Kidney (tissue), 13 donors: ENCODE measurements at regions not wholly inside any gene's neighbourhood (a gene's known extent, or its start where the extent isn't known, plus 50 kb on each side); places are given as distances from the start of the nearest gene placed in this dataset.

Experiments
- DNase-seq, 5 donors: peaks; one replicate each; pipeline ENCODE4 v3.0.0-alpha.2; 2013 to 2020
- FAIRE-seq: peaks from 2 replicates; lab custom pipeline; 2012; peaks lifted over from hg19 to GRCh38; lab: Jason Lieb, UNC
- H3K27ac ChIP-seq, 2 donors: one replicate each; pipeline ENCODE4 v1.7.0; 2013; ENCODE audit warnings: low read depth in 2 of 2, low read length in 2 of 2, inconsistent platforms in 1 of 2
- H3K27me3 ChIP-seq: one replicate; pipeline ENCODE4 v1.7.1; 2013; ENCODE audit warnings: low read length, inconsistent platforms; ENCODE audit not compliant: control insufficient read depth, insufficient read depth
- H3K36me3 ChIP-seq, 3 donors: one replicate each; pipeline versions ENCODE4 v1.7.0 to v1.7.1; 2013; ENCODE audit warnings: low read length in 3 of 3, control low read depth in 1 of 3, inconsistent platforms in 1 of 3; ENCODE audit not compliant: insufficient read depth in 3 of 3, control insufficient read depth in 2 of 3
- H3K4me1 ChIP-seq, 3 donors: one replicate each; pipeline versions ENCODE4 v1.7.0 to v1.7.1; 2013; ENCODE audit warnings: low read length in 3 of 3, inconsistent platforms in 1 of 3, low read depth in 1 of 3; ENCODE audit not compliant: control insufficient read depth in 2 of 3, insufficient read depth in 2 of 3
- H3K4me3 ChIP-seq, 3 donors: one replicate each; pipeline versions ENCODE4 v1.7.0 to v1.8.1; 2013; ENCODE audit warnings: low read length in 3 of 3, control low read depth in 1 of 3, inconsistent platforms in 1 of 3
- H3K9ac ChIP-seq, 3 donors: one replicate each; pipeline versions ENCODE4 v1.7.0 to v1.7.1; 2013; ENCODE audit warnings: low read length in 3 of 3, control low read depth in 1 of 3, inconsistent platforms in 1 of 3
- H3K9me3 ChIP-seq, 3 donors: one replicate each; pipeline versions ENCODE4 v1.7.0 to v1.7.1; 2013; ENCODE audit warnings: low read length in 3 of 3, control low read depth in 1 of 3, inconsistent platforms in 1 of 3; ENCODE audit not compliant: control insufficient read depth in 2 of 3, insufficient read depth in 1 of 3
- intact Hi-C: fragments of 100-400 bp; cut with DNase I; formaldehyde crosslinking; loops from one replicate; pipeline ENCODE4 v1.11.1; 2022
- TF ChIP-seq, protein P1 (sequence below): IDR thresholded peaks from 3 replicates; pipeline ENCODE4 v1.5.1; 2012; ENCODE audit warnings: mild to moderate bottlenecking, moderate library complexity, borderline replicate concordance; ENCODE audit not compliant: insufficient read depth; ENCODE audit errors: extremely low read depth
- donor health status: control.
- donor health status: control.
- donor health status: control.
- donor health status: control.
- donor health status: control.
- donor health status: DM: yes; HTN: yes; CAD: no.
- donor health status: Normal renal cell carcinoma (clear cell type).

DNA sequence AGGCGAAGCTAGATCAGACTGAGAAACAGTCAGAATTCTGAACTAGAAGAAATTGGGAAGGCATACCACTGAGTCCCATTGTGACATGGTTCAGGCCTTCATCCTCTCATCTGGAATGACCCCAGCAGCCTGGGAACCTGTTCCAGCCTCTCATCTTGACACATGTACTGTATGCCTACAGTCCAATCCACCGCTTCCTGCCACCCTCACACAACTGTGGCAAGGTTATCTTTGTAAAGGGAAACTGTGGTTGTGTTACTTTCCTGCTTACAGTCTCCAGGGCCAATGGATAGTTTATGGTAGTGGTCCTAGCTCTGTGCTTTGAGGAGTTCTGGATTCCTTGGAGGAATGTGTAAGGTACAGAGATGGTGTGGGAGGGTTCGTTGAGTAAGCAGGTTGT is 296.9 kb upstream of the TRIB2 start:
- DNase-seq: no peak
- FAIRE-seq: no peak
- TF ChIP-seq, protein P1, sequence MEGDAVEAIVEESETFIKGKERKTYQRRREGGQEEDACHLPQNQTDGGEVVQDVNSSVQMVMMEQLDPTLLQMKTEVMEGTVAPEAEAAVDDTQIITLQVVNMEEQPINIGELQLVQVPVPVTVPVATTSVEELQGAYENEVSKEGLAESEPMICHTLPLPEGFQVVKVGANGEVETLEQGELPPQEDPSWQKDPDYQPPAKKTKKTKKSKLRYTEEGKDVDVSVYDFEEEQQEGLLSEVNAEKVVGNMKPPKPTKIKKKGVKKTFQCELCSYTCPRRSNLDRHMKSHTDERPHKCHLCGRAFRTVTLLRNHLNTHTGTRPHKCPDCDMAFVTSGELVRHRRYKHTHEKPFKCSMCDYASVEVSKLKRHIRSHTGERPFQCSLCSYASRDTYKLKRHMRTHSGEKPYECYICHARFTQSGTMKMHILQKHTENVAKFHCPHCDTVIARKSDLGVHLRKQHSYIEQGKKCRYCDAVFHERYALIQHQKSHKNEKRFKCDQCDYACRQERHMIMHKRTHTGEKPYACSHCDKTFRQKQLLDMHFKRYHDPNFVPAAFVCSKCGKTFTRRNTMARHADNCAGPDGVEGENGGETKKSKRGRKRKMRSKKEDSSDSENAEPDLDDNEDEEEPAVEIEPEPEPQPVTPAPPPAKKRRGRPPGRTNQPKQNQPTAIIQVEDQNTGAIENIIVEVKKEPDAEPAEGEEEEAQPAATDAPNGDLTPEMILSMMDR: no peak
- no peak overlapping the region for H3K4me3 ChIP-seq
- no peak overlapping the region for H3K27ac ChIP-seq
- H3K4me1 ChIP-seq: no peaks in the 10 kb centered on the region
- H3K36me3 ChIP-seq: no peaks in the 10 kb centered on the region
- H3K9me3 ChIP-seq: no peaks in the 10 kb centered on the region
- no peak overlapping the region for H3K9ac ChIP-seq
- intact Hi-C loops: no loop called here
- no peaks in the 10 kb centered on the region for H3K27me3 ChIP-seq

- Histone ChIP-seq H3K27ac (no peak overlapping the region), H3K27me3 (no peaks in the 10 kb centered on the region), H3K4me3 (no peak overlapping the region), H3K36me3 (no peaks in the 10 kb centered on the region), H3K9ac (no peak overlapping the region), H3K4me1 (no peaks in the 10 kb centered on the region), H3K9me3 (no peaks in the 10 kb centered on the region)
- DNase-seq (peak in 2 of 5 donors; percentile 64 to 78), FAIRE-seq (no peak)
- intact Hi-C loops: no loop called here
- TF ChIP-seq, protein P1: no peak
Measured at GRCh38 chr2:12421046-12421445, 295.7 kb upstream of the TRIB2 start.

DNA sequence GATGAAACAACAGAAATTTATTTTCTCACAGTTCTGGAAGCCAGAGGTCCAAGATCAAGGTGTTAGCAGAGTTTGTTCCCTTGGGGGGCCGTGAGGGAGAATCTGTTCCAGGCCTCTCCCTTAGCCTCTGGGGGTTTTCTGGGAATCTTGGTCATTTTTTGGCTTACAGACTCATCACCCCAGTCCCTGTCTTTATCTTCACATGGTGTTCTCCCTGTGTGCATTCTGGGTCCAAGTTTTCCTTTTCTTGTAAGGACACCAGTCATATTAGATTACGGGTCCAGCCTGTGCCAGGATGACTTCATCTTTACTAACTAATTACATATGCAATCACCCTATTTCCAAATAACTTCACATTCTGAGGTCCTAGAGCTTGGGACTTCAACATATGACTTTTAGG is 292.5 kb upstream of the TRIB2 start:
- H3K36me3 ChIP-seq: no peaks in the 10 kb centered on the region
- no peak overlapping the region for H3K4me3 ChIP-seq
- no peak for FAIRE-seq
- H3K4me1 ChIP-seq: no peaks in the 10 kb centered on the region
- no peak overlapping the region for H3K27ac ChIP-seq
- H3K9me3 ChIP-seq: no peaks in the 10 kb centered on the region
- intact Hi-C loops: no loop called here
- no peaks in the 10 kb centered on the region for H3K27me3 ChIP-seq
- DNase-seq: no peak
- no peak overlapping the region for H3K9ac ChIP-seq
- TF ChIP-seq, protein P1: no peak

DNA sequence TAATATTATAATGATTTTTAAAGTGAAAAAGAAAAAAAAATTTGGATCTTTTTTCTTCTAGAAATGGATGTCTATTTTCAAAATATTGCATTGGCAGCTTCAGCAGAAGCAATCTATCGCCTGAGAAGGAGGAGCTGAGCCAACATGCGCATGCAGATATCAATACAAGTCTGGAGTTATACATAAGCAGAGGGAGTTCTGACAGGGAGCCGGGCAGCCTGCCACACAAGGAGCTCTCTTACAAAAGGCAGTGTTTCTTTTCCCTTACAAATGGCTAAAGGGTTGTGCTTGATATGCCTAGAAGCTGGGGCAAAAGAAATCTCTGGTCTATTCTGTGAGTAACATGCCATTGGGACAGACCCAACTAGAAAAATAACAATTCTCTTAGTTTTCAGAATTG is 291.9 kb upstream of the TRIB2 start:
- no peak overlapping the region for H3K27ac ChIP-seq
- TF ChIP-seq, protein P1: no peak
- intact Hi-C loops: no loop called here
- no peaks in the 10 kb centered on the region for H3K36me3 ChIP-seq
- H3K9me3 ChIP-seq: no peaks in the 10 kb centered on the region
- no peak overlapping the region for H3K9ac ChIP-seq
- FAIRE-seq (no peak), DNase-seq (no peak)
- no peaks in the 10 kb centered on the region for H3K27me3 ChIP-seq
- no peak overlapping the region for H3K4me3 ChIP-seq
- no peaks in the 10 kb centered on the region for H3K4me1 ChIP-seq
